HL-60 (cell line): ENCODE measurements at regions not wholly inside any gene's neighbourhood (a gene's known extent, or its start where the extent isn't known, plus 50 kb on each side); places are given as distances from the start of the nearest gene placed in this dataset.

Experiments
- DNase-seq, 2 experiments: peaks; one replicate each; pipeline ENCODE4 v3.0.0-alpha.2; 2010 to 2020; ENCODE audit warnings: low read depth in 1 of 2, low spot score in 1 of 2
- H3K27ac ChIP-seq: fragments of 250-450 bp; sonication (Bioruptor Pico); replicated peaks from 2 replicates; pipeline ENCODE4 v1.5.1; 2020; ENCODE audit warnings: mild to moderate bottlenecking, moderate library complexity
- H3K27me3 ChIP-seq: fragments of 250-450 bp; sonication (Bioruptor Pico); 2 replicates; pipeline ENCODE4 v1.5.1; 2021; ENCODE audit warnings: mild to moderate bottlenecking, moderate library complexity; ENCODE audit not compliant: insufficient read depth, poor library complexity, severe bottlenecking
- H3K4me3 ChIP-seq: replicated peaks from 2 replicates; pipeline ENCODE4 v1.5.1; 2011; ENCODE audit warnings: mild to moderate bottlenecking, control low read depth, low read length; ENCODE audit not compliant: insufficient read depth
- CTCF ChIP-seq: IDR thresholded peaks from one replicate; pipeline ENCODE4 v1.5.1; 2011; ENCODE audit warnings: low read length, control low read depth, inconsistent platforms; ENCODE audit not compliant: insufficient read depth
- GABPA ChIP-seq: IDR thresholded peaks from 2 replicates; pipeline ENCODE4 v1.6.1; 2012; ENCODE audit warnings: low read depth
- POLR2AphosphoS5 ChIP-seq: IDR thresholded peaks from 2 replicates; pipeline ENCODE4 v1.6.1; 2012; ENCODE audit warnings: low read depth
- REST ChIP-seq: IDR thresholded peaks from 2 replicates; pipeline ENCODE4 v1.6.1; 2012; ENCODE audit warnings: low read depth; ENCODE audit not compliant: insufficient replicate concordance
- SPI1 ChIP-seq: IDR thresholded peaks from 2 replicates; pipeline ENCODE4 v1.6.1; 2012; ENCODE audit warnings: low read depth, mild to moderate bottlenecking, borderline replicate concordance

DNA sequence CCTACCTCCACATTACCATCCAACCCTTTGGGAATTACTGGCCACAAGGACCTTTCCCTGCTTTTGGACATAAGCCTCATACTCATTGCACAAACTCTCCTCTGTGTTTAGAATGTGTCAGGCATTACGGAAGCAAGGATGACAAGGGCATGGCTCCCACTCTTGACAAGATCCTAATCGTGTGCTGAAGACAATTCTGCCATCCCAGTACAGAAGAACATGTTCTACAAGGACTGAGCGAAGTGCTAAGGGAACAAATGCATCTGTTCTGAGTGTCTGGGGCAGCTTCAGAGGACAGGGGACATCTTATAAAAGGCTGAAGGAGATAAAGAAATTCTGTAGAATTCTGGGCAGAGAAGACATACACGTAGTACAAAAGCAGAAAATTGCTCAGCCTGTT lies 378.5 kb upstream of the CAMK1G start:
- no peak overlapping the region for H3K27ac ChIP-seq
- TF ChIP-seq CTCF (no peak), POLR2AphosphoS5 (no peak), SPI1 (no peak), GABPA (no peak), REST (no peak)
- H3K27me3 ChIP-seq: peaks cover 18% of the 10 kb centered on the region
- H3K4me3 ChIP-seq: no peak overlapping the region
- DNase-seq: no peak

GRCh38 chr1:209207126-209207700 lies 376.3 kb upstream of the CAMK1G start:
- H3K4me3 ChIP-seq: no peak overlapping the region
- no peak for DNase-seq
- H3K27me3 ChIP-seq: peaks cover 18% of the 10 kb centered on the region
- TF ChIP-seq REST: no peak
- TF ChIP-seq CTCF: no peak
- TF ChIP-seq SPI1: no peak
- no peak for TF ChIP-seq POLR2AphosphoS5
- no peak for TF ChIP-seq GABPA
- H3K27ac ChIP-seq: no peak overlapping the region

DNA sequence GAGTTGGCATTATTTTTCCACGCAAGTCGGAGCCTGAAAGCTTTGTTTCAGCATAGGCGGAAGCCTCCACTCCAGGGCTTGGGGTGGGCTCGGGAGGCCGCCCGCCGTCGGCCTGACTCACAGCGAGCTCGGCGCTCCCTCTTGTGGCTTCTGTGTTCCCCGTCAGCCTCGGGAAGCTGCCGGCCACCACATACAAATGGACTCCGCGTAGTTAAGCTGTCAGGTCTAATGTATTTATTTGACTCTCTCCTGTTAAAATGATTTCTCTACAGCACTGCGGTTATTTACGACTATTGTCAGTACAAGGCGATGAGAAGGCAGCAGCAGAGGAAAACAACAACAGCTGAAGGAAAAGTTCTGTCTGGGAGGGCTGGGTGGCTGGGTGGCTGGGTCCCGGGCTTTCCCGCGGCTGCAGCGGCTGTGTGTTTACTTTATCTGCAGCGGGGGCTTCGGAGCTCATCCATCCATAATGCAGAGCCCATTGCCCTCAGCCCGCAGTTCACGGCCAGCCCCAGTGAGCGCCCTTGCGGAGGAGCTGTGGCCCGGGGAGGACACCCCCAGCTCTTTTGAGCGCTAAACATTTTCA lies 375.7 kb upstream of the CAMK1G start:
- H3K27ac ChIP-seq: no peak overlapping the region
- TF ChIP-seq CTCF (peak; percentile 35), POLR2AphosphoS5 (no peak)
- no peak for DNase-seq
- no peak overlapping the region for H3K4me3 ChIP-seq
- H3K27me3 ChIP-seq: peaks cover 18% of the 10 kb centered on the region

DNA sequence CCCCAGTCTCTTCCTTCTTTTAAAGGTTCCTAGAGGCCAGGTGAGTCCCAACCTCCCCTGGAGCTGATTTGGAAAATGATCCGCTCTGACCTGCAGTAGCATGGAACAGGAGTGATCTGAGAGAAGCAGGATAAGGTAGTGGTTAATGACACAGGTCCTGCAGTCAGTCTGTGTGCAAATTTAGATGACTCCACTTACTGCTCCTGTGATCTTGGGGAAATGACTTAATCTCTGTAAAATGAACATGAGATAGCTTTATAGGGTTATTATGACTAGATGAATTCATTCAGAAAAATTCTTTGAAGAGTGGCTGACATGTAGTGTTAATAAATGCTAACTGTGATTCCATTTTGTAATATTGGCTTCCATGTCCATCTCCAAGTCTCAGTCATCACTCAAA lies 374.9 kb upstream of the CAMK1G start:
- Histone ChIP-seq H3K27me3 (peaks cover 18% of the 10 kb centered on the region), H3K4me3 (no peak overlapping the region), H3K27ac (no peak overlapping the region)
- DNase-seq: no peak
- TF ChIP-seq REST (no peak), POLR2AphosphoS5 (no peak), CTCF (no peak), GABPA (no peak), SPI1 (no peak)
